Prostate gland (tissue), 2 donors: ENCODE measurements at regions not wholly inside any gene's neighbourhood (a gene's known extent, or its start where the extent isn't known, plus 50 kb on each side); places are given as distances from the start of the nearest gene placed in this dataset.
"Not testable (repeated sequence)": the region's sequence is repeated elsewhere in the genome, so short reads cannot be mapped to it uniquely, and the experiment has no call there.

Experiments
- DNase-seq: peaks from one replicate; pipeline ENCODE4 v3.0.0-alpha.2; 2019; ENCODE audit warnings: low spot score
- H3K27ac ChIP-seq, 2 donors: fragments of 200-600 bp; sonication (generic); 2 replicates each; pipeline ENCODE4 v1.5.1; 2017 to 2019
- H3K27me3 ChIP-seq: fragments of 200-600 bp; sonication (generic); replicated peaks from 2 replicates; pipeline ENCODE4 v1.5.1; 2019; ENCODE audit not compliant: insufficient read depth
- H3K36me3 ChIP-seq, 2 donors: fragments of 200-600 bp; sonication (generic); 1 replicate in 1 of 2; 2 replicates in 1 of 2; pipeline versions ENCODE4 v1.5.1 to v1.8.1; 2017 to 2019
- H3K4me1 ChIP-seq: fragments of 200-600 bp; sonication (generic); replicated peaks from 2 replicates; pipeline ENCODE4 v1.5.1; 2019
- H3K4me3 ChIP-seq, 2 donors: fragments of 200-600 bp; sonication (generic); 2 replicates each; pipeline ENCODE4 v1.5.1; 2017 to 2019
- H3K9me3 ChIP-seq: fragments of 200-600 bp; sonication (generic); 2 replicates; pipeline ENCODE4 v1.5.1; 2017
- POLR2A ChIP-seq: fragments of 450-650 bp; IDR thresholded peaks from one replicate; pipeline ENCODE4 v1.6.1; 2016; ENCODE audit warnings: antibody characterized with exemption, mild to moderate bottlenecking
- POLR2AphosphoS5 ChIP-seq: sonication (generic); formaldehyde crosslinking; IDR thresholded peaks from one replicate; pipeline ENCODE4 v1.6.1; 2017; ENCODE audit warnings: antibody characterized with exemption
- WGBS: methylation state at CpG from one replicate; pipeline ENCODE4 v1.1.5; 2018; 5-methylcytosine and 5-hydroxymethylcytosine counted together
- intact Hi-C: fragments of 100-400 bp; cut with DNase I; formaldehyde crosslinking; loops from one replicate; pipeline ENCODE4 v1.14.2; 2022
- TF ChIP-seq, protein P1 (sequence below), 4 experiments: fragments of 200-600 bp in 2 of 4; fragments of 450-650 bp in 2 of 4; sonication (generic) in 2 of 4; IDR thresholded peaks; 1 replicate in 3 of 4; 2 replicates in 1 of 4; pipeline ENCODE4 v1.5.1; 2016 to 2019; ENCODE audit warnings: antibody characterized with exemption in 4 of 4, mild to moderate bottlenecking in 2 of 4, moderate library complexity in 2 of 4

- DNase-seq: no peak
- intact Hi-C loops: no loop called here
- no peaks in the 10 kb centered on the region for H3K4me1 ChIP-seq
- TF ChIP-seq, protein P1, sequence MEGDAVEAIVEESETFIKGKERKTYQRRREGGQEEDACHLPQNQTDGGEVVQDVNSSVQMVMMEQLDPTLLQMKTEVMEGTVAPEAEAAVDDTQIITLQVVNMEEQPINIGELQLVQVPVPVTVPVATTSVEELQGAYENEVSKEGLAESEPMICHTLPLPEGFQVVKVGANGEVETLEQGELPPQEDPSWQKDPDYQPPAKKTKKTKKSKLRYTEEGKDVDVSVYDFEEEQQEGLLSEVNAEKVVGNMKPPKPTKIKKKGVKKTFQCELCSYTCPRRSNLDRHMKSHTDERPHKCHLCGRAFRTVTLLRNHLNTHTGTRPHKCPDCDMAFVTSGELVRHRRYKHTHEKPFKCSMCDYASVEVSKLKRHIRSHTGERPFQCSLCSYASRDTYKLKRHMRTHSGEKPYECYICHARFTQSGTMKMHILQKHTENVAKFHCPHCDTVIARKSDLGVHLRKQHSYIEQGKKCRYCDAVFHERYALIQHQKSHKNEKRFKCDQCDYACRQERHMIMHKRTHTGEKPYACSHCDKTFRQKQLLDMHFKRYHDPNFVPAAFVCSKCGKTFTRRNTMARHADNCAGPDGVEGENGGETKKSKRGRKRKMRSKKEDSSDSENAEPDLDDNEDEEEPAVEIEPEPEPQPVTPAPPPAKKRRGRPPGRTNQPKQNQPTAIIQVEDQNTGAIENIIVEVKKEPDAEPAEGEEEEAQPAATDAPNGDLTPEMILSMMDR (IDR thresholded peaks at IDR 0.05): no peak
- TF ChIP-seq POLR2A: no peak
- TF ChIP-seq POLR2AphosphoS5: no peak
- H3K27ac ChIP-seq: no peak overlapping the region
- 36% methylated on average over 2 of the region's 2 CpGs for WGBS
- H3K36me3 ChIP-seq: no peaks in the 10 kb centered on the region
- no peak overlapping the region for H3K4me3 ChIP-seq
- H3K9me3 ChIP-seq: no peaks in the 10 kb centered on the region
- H3K27me3 ChIP-seq: no peaks in the 10 kb centered on the region
These were observed 1567.9 kb upstream of the PRR20A start for GRCh38 chr13:55572862-55573261.

DNA sequence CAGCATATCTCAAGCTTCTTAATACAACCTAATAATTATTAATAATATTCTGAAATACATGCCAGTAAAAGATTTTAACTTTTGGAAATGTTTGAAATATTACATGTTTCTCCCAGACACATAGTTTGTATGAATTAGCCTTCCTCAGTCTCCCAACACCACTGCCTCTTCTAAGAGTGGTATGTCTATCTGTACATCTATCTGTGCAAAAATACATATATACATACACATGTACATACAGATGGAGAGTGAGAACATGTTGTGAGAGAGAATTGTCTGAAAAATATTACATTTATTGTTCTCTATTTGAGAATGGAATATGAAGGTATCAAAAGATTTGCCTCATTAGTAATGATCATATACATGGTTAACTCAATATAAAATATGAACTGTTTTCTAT lies 1567.2 kb upstream of the PRR20A start:
- no peaks in the 10 kb centered on the region for H3K36me3 ChIP-seq
- TF ChIP-seq, protein P1 (IDR thresholded peaks at IDR 0.05): no peak
- H3K4me3 ChIP-seq: no peak overlapping the region
- intact Hi-C loops: no loop called here
- H3K27me3 ChIP-seq: no peaks in the 10 kb centered on the region
- DNase-seq: no peak
- H3K27ac ChIP-seq: no peak overlapping the region
- no peaks in the 10 kb centered on the region for H3K9me3 ChIP-seq
- no peaks in the 10 kb centered on the region for H3K4me1 ChIP-seq

DNA sequence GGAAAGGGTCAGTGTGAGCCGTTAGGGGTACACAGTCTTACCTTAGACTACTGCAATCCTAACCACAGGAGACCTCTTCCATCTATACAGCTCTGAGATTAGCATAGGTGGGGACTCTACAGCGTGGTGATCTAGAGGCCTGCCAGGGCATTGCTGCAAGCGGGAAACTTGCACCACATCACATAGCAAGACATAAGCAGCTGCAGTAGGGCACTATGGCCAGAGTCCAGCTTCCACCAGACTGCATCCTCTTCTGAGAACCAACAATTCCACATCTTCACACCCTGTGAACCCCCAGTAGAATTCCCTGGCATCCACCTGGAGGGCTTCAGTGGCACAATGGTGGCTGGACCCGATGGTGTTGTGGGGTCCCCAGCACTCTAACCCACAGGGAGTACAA lies 1564.3 kb upstream of the PRR20A start:
- no peaks in the 10 kb centered on the region for H3K36me3 ChIP-seq
- no peaks in the 10 kb centered on the region for H3K4me1 ChIP-seq
- TF ChIP-seq, protein P1 (IDR thresholded peaks at IDR 0.05): no peak
- no peak for TF ChIP-seq POLR2AphosphoS5
- no peak for TF ChIP-seq POLR2A
- no peaks in the 10 kb centered on the region for H3K9me3 ChIP-seq
- H3K27me3 ChIP-seq: no peaks in the 10 kb centered on the region
- WGBS: 86% methylated on average over 4 of the region's 4 CpGs
- no peak for DNase-seq
- H3K4me3 ChIP-seq: no peak overlapping the region
- no peak overlapping the region for H3K27ac ChIP-seq
- intact Hi-C loops: no loop called here

DNA sequence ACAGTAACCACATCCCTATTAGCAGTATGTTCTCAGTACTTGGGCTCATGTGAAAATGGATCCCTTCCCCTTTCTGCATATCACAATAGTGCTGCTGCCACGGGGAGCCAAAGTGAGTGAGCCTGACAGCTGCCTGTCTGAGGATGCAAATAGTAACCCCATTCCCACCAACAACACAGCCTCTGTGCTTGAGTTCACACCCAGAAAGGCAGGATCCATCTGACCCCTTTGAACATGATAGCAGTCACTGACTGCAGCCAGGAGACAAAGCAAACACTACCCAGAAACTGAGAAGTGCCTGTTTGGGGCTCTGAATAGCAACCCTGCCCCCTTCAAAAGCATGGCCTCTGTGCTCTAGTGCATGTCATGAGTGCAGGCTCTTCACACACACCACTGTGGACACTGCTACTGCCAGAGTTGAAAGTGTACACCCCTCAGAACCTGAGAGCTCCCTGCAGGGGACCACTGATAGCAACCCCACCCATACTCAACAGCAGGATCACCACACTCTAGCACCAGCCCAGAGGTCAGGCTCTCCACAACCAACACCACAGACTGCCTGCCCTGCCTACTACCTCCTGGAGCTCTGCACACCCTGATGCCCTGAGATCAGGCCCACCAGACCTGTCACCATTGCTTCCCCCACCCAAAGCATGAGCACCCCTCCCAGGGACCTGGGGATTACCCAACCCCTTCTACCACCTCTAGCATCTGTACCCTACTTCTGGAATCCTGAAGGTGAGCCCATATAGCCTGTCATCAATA lies 1563.5 kb upstream of the PRR20A start:
- H3K4me1 ChIP-seq: no peaks in the 10 kb centered on the region
- H3K36me3 ChIP-seq: no peaks in the 10 kb centered on the region
- no peaks in the 10 kb centered on the region for H3K27me3 ChIP-seq
- H3K4me3 ChIP-seq: no peak overlapping the region
- TF ChIP-seq, protein P1 (IDR thresholded peaks at IDR 0.05): no peak
- no peak for TF ChIP-seq POLR2A
- TF ChIP-seq POLR2AphosphoS5: no peak
- WGBS: no CpG with 5 or more reads among the region's 1 CpG
- DNase-seq: no peak
- no peaks in the 10 kb centered on the region for H3K9me3 ChIP-seq
- no peak overlapping the region for H3K27ac ChIP-seq
- intact Hi-C loops: no loop called here

DNA sequence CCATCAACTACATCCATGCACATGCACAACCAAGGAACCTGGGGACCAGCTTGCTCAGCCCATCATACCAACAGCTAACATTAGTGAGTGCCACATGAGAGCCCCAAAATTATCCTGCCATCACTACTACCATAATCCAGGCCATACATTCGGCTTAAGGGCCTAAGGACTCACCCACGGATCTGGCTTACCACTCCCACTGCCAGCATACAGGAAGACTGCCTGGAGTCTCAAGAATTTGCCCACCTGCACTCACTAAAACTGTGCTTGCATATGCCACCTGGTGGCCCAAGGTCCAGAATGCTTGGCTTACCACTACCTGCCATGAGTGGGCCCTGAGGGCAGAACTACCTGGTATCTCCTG lies 1562.9 kb upstream of the PRR20A start:
- Histone ChIP-seq H3K27me3 (no peaks in the 10 kb centered on the region), H3K4me3 (no peak overlapping the region), H3K27ac (no peak overlapping the region), H3K36me3 (no peaks in the 10 kb centered on the region), H3K4me1 (no peaks in the 10 kb centered on the region), H3K9me3 (no peaks in the 10 kb centered on the region)
- 100% methylated on average over 1 of the region's 2 CpGs for WGBS
- DNase-seq: no peak
- TF ChIP-seq POLR2AphosphoS5: no peak
- no peak for TF ChIP-seq POLR2A
- TF ChIP-seq, protein P1 (IDR thresholded peaks at IDR 0.05): no peak
- intact Hi-C loops: no loop called here

- WGBS: 51% methylated on average over 4 of the region's 4 CpGs
- intact Hi-C loops, H3K27ac ChIP-seq, H3K36me3 ChIP-seq, DNase-seq, H3K9me3 ChIP-seq, H3K4me1 ChIP-seq, H3K4me3 ChIP-seq, H3K27me3 ChIP-seq: not testable (repeated sequence)
These were observed 1558.4 kb upstream of the PRR20A start for GRCh38 chr13:55582294-55582693.
